ENCODE measurements at regions not wholly inside any gene's neighbourhood (a gene's known extent, or its start where the extent isn't known, plus 50 kb on each side); places are given as distances from the start of the nearest gene placed in this dataset.

- H3K9ac ChIP-seq (ENCODE audit: low read depth, low read length), result no peak overlapping the region
- H3K4me1 ChIP-seq (ENCODE audit: insufficient read depth, low read length), result no peaks in the 10 kb centered on the region
- no peak overlapping the region for H3K27ac ChIP-seq (ENCODE audit: low read length)
- no peak overlapping the region for H3K4me3 ChIP-seq (ENCODE audit: low read length)
- H3K27me3 ChIP-seq (ENCODE audit: insufficient read depth, low read length), result no peaks in the 10 kb centered on the region
- H3K36me3 ChIP-seq (ENCODE audit: insufficient read depth, low read depth, low read length), result no peaks in the 10 kb centered on the region
- no peaks in the 10 kb centered on the region for H3K9me3 ChIP-seq (ENCODE audit: insufficient read depth, low read depth, low read length)
Observed at GRCh38 chrX:5638572-5638971, 590.1 kb downstream of the NLGN4X start.

- no peaks in the 10 kb centered on the region for H3K9me3 ChIP-seq (ENCODE audit: insufficient read depth, low read depth, low read length)
- no peak overlapping the region for H3K27ac ChIP-seq (ENCODE audit: low read length)
- H3K9ac ChIP-seq (ENCODE audit: low read depth, low read length), result no peak overlapping the region
- no peaks in the 10 kb centered on the region for H3K36me3 ChIP-seq (ENCODE audit: insufficient read depth, low read depth, low read length)
- no peak overlapping the region for H3K4me3 ChIP-seq (ENCODE audit: low read length)
- no peaks in the 10 kb centered on the region for H3K27me3 ChIP-seq (ENCODE audit: insufficient read depth, low read length)
- no peaks in the 10 kb centered on the region; the same call in 1 of the 2 replicates for H3K4me1 ChIP-seq (ENCODE audit: insufficient read depth, low read length)
Observed at GRCh38 chrX:5632887-5633286, 595.8 kb downstream of the NLGN4X start.

DNA sequence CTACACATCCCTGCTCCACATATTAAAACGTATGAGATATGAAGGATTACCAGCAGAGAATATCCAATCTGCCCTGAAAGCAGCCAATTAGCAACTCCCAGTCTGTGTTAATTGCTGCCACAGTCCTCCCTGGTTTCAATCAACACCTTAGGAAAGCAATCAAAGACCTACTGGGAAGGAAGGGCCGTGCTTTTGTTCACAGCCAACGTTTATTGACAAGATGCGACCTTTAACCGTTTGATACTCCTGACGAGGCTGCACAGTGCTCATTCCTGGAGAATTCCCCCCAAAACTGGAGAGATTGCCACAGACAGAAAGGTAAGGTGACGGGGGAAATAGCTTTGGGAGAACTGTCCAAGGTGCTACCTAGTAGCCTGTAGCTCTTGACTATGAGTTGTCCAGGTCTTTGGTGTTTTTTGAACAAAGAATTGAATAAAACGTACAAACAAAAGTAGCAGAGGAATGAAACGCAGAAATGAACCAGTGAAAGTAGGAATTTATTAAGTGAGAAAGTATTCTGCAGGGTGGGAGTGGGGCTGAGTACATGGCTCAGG, 596.5 kb downstream of the NLGN4X start:
- Histone ChIP-seq H3K4me3 (ENCODE audit: low read length) (no peak overlapping the region), H3K4me1 (ENCODE audit: insufficient read depth, low read length) (no peaks in the 10 kb centered on the region; the same call in 1 of the 2 replicates), H3K36me3 (ENCODE audit: insufficient read depth, low read depth, low read length) (no peaks in the 10 kb centered on the region), H3K9ac (ENCODE audit: low read depth, low read length) (no peak overlapping the region), H3K27me3 (ENCODE audit: insufficient read depth, low read length) (no peaks in the 10 kb centered on the region), H3K27ac (ENCODE audit: low read length) (no peak overlapping the region), H3K9me3 (ENCODE audit: insufficient read depth, low read depth, low read length) (no peaks in the 10 kb centered on the region)

DNA sequence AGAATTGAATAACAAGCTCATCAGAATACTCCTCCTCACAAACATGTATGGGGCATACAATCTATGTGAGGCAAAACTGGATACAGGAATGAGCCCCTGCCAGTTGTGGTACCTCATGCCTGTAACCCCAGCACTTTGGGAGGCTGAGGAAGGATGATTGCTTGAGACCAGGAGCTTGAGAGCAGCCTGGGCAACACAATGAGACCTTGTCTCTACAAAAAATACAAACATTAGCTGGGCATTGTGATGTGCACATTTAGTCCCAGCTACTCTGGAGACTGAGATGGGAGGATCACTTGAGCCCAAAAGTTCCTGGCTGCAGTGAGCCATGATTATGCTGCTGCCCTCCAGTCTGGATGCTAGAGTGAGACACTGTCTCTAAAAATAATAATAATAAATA, 611.0 kb downstream of the NLGN4X start:
- Histone ChIP-seq H3K36me3 (ENCODE audit: insufficient read depth, low read depth, low read length) (no peaks in the 10 kb centered on the region), H3K9me3 (ENCODE audit: insufficient read depth, low read depth, low read length) (no peaks in the 10 kb centered on the region), H3K27ac (ENCODE audit: low read length) (no peak overlapping the region), H3K27me3 (ENCODE audit: insufficient read depth, low read length) (no peaks in the 10 kb centered on the region), H3K9ac (ENCODE audit: low read depth, low read length) (no peak overlapping the region), H3K4me3 (ENCODE audit: low read length) (no peak overlapping the region), H3K4me1 (ENCODE audit: insufficient read depth, low read length) (no peaks in the 10 kb centered on the region)

- Histone ChIP-seq H3K27me3 (ENCODE audit: insufficient read depth, low read length) (no peaks in the 10 kb centered on the region), H3K36me3 (ENCODE audit: insufficient read depth, low read depth, low read length) (no peaks in the 10 kb centered on the region), H3K4me3 (ENCODE audit: low read length) (no peak overlapping the region), H3K9ac (ENCODE audit: low read depth, low read length) (no peak overlapping the region), H3K9me3 (ENCODE audit: insufficient read depth, low read depth, low read length) (no peaks in the 10 kb centered on the region), H3K4me1 (ENCODE audit: insufficient read depth, low read length) (no peaks in the 10 kb centered on the region), H3K27ac (ENCODE audit: low read length) (no peak overlapping the region)
Observed at GRCh38 chrX:5595570-5595969, 633.1 kb downstream of the NLGN4X start.

GRCh38 chrX:5586726-5587125, 641.9 kb downstream of the NLGN4X start:
- no peak overlapping the region for H3K27ac ChIP-seq (ENCODE audit: low read length)
- H3K9ac ChIP-seq (ENCODE audit: low read depth, low read length), result no peak overlapping the region
- H3K36me3 ChIP-seq (ENCODE audit: insufficient read depth, low read depth, low read length), result no peaks in the 10 kb centered on the region
- no peaks in the 10 kb centered on the region for H3K27me3 ChIP-seq (ENCODE audit: insufficient read depth, low read length)
- no peaks in the 10 kb centered on the region for H3K9me3 ChIP-seq (ENCODE audit: insufficient read depth, low read depth, low read length)
- no peaks in the 10 kb centered on the region for H3K4me1 ChIP-seq (ENCODE audit: insufficient read depth, low read length)
- no peak overlapping the region for H3K4me3 ChIP-seq (ENCODE audit: low read length)

DNA sequence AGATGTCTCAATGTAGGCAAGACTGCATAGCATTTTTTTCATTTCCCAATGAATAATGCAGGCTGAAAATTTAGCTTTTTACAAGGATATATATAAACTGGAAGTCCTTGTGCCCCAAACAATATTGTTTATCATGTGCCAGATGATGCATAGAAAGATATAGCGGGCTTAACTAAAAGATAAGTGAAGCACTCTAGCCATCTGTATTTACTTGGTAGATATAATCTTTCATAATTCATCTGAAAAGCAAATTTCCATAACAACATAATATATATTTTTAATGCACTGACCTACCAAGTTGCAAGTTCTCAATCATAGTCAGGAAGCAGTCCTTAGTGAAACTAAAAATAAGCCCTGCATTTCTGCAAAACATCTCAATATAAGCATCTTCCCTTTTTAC, 653.3 kb downstream of the NLGN4X start:
- H3K36me3 ChIP-seq (ENCODE audit: insufficient read depth, low read depth, low read length), result no peaks in the 10 kb centered on the region
- H3K9me3 ChIP-seq (ENCODE audit: insufficient read depth, low read depth, low read length), result no peaks in the 10 kb centered on the region
- no peak overlapping the region for H3K9ac ChIP-seq (ENCODE audit: low read depth, low read length)
- no peaks in the 10 kb centered on the region for H3K4me1 ChIP-seq (ENCODE audit: insufficient read depth, low read length)
- no peak overlapping the region for H3K27ac ChIP-seq (ENCODE audit: low read length)
- H3K27me3 ChIP-seq (ENCODE audit: insufficient read depth, low read length), result no peaks in the 10 kb centered on the region
- no peak overlapping the region for H3K4me3 ChIP-seq (ENCODE audit: low read length)

DNA sequence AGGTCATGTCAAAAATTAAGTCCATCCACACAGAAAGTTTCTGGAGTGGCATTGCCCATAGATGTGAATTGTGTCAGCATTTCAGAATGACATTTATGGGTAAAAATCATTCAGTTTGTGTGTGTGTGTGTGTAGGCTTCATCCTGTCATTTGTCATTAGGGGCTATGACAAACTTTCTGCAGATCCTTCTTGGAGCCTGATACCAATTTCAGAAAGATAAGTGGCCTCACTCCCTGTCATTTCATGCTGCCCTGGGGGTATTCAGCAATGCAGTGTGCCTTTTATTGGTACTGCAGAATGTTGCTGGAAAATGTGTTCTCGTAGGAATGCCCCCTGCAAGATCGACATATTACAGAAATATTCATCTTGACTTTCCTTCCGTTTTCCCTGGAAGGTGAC, 659.7 kb downstream of the NLGN4X start:
- H3K4me3 ChIP-seq (ENCODE audit: low read length), result no peak overlapping the region
- no peaks in the 10 kb centered on the region for H3K4me1 ChIP-seq (ENCODE audit: insufficient read depth, low read length)
- H3K36me3 ChIP-seq (ENCODE audit: insufficient read depth, low read depth, low read length), result no peaks in the 10 kb centered on the region
- H3K27me3 ChIP-seq (ENCODE audit: insufficient read depth, low read length), result no peaks in the 10 kb centered on the region
- H3K27ac ChIP-seq (ENCODE audit: low read length), result no peak overlapping the region
- no peak overlapping the region for H3K9ac ChIP-seq (ENCODE audit: low read depth, low read length)
- H3K9me3 ChIP-seq (ENCODE audit: insufficient read depth, low read depth, low read length), result no peaks in the 10 kb centered on the region

DNA sequence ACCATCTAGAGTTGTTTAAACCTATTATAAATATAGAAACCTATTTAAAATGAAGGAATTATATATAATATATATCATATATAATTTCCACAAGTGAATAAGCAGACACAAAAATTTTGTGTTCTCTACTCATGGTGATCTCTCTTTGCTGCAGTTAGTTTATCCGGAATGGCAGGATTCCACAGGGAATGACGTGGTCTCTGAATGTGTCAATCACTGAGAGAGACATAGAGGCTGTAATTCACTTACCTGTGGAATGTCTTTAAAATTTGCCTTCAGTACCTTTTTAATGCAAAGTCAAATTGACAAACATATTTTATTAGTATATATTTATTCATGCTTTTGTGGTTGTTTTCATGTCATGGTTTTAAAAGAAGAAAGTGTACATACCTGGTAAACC, 669.3 kb downstream of the NLGN4X start:
- H3K9me3 ChIP-seq (ENCODE audit: insufficient read depth, low read depth, low read length), result no peaks in the 10 kb centered on the region
- H3K4me3 ChIP-seq (ENCODE audit: low read length), result no peak overlapping the region
- H3K36me3 ChIP-seq (ENCODE audit: insufficient read depth, low read depth, low read length), result no peaks in the 10 kb centered on the region

GRCh38 chrX:5549512-5549911, 679.2 kb downstream of the NLGN4X start:
- no peak overlapping the region for H3K27ac ChIP-seq (ENCODE audit: low read length)
- H3K4me3 ChIP-seq (ENCODE audit: low read length), result no peak overlapping the region
- no peaks in the 10 kb centered on the region for H3K9me3 ChIP-seq (ENCODE audit: insufficient read depth, low read depth, low read length)

More for the DNA sequence above, 669.3 kb downstream of the NLGN4X start:
- Histone ChIP-seq H3K27me3 (ENCODE audit: insufficient read depth, low read length) (no peaks in the 10 kb centered on the region), H3K4me1 (ENCODE audit: insufficient read depth, low read length) (no peaks in the 10 kb centered on the region), H3K9ac (ENCODE audit: low read depth, low read length) (no peak overlapping the region), H3K27ac (ENCODE audit: low read length) (no peak overlapping the region)

GRCh38 chrX:5537098-5537497, 691.6 kb downstream of the NLGN4X start:
- H3K9me3 ChIP-seq (ENCODE audit: insufficient read depth, low read depth, low read length), result no peaks in the 10 kb centered on the region
- no peak overlapping the region for H3K4me3 ChIP-seq (ENCODE audit: low read length)
- H3K36me3 ChIP-seq (ENCODE audit: insufficient read depth, low read depth, low read length), result no peaks in the 10 kb centered on the region
- no peaks in the 10 kb centered on the region for H3K27me3 ChIP-seq (ENCODE audit: insufficient read depth, low read length)
- H3K4me1 ChIP-seq (ENCODE audit: insufficient read depth, low read length), result no peaks in the 10 kb centered on the region
- H3K27ac ChIP-seq (ENCODE audit: low read length), result no peak overlapping the region
- no peak overlapping the region for H3K9ac ChIP-seq (ENCODE audit: low read depth, low read length)

More at GRCh38 chrX:5549512-5549911, 679.2 kb downstream of the NLGN4X start:
- Histone ChIP-seq H3K36me3 (ENCODE audit: insufficient read depth, low read depth, low read length) (no peaks in the 10 kb centered on the region), H3K4me1 (ENCODE audit: insufficient read depth, low read length) (no peaks in the 10 kb centered on the region), H3K9ac (ENCODE audit: low read depth, low read length) (no peak overlapping the region), H3K27me3 (ENCODE audit: insufficient read depth, low read length) (no peaks in the 10 kb centered on the region)

- H3K4me1 ChIP-seq (ENCODE audit: insufficient read depth, low read length), result no peaks in the 10 kb centered on the region
- H3K9me3 ChIP-seq (ENCODE audit: insufficient read depth, low read depth, low read length), result no peaks in the 10 kb centered on the region
Observed at GRCh38 chrX:5536261-5536660, 692.4 kb downstream of the NLGN4X start.

More at GRCh38 chrX:5536261-5536660, 692.4 kb downstream of the NLGN4X start:
- no peaks in the 10 kb centered on the region for H3K27me3 ChIP-seq (ENCODE audit: insufficient read depth, low read length)
- H3K4me3 ChIP-seq (ENCODE audit: low read length), result no peak overlapping the region
- H3K27ac ChIP-seq (ENCODE audit: low read length), result no peak overlapping the region
- H3K9ac ChIP-seq (ENCODE audit: low read depth, low read length), result no peak overlapping the region
- no peaks in the 10 kb centered on the region for H3K36me3 ChIP-seq (ENCODE audit: insufficient read depth, low read depth, low read length)
